OCI-LY1 (cell line): ENCODE measurements at regions not wholly inside any gene's neighbourhood (a gene's known extent, or its start where the extent isn't known, plus 50 kb on each side); places are given as distances from the start of the nearest gene placed in this dataset.

ENCODE experiments used
- H2AFZ ChIP-seq: fragments of 200-600 bp; sonication (generic), shearing (Covaris generic); 2 replicates; pipeline ENCODE4 v1.6.0; 2014; ENCODE audit warnings: antibody characterized with exemption, mild to moderate bottlenecking, low read length
- H3F3A ChIP-seq: fragments of 200-600 bp; sonication (generic), shearing (Covaris generic); 2 replicates; pipeline ENCODE4 v1.6.0; 2014; ENCODE audit warnings: mild to moderate bottlenecking, antibody characterized with exemption, low read length, moderate library complexity; ENCODE audit not compliant: insufficient read depth
- H3K27ac ChIP-seq: fragments of 200-600 bp; sonication (generic); 2 replicates; pipeline ENCODE4 v1.5.1; 2014; ENCODE audit warnings: low read length, mixed run types, mild to moderate bottlenecking, low read depth; ENCODE audit not compliant: poor library complexity, severe bottlenecking
- H3K27me3 ChIP-seq: fragments of 200-600 bp; sonication (generic); 2 replicates; pipeline ENCODE4 v1.6.0; 2014; ENCODE audit warnings: antibody characterized with exemption, mild to moderate bottlenecking, low read length, moderate library complexity; ENCODE audit not compliant: insufficient read depth
- H3K36me3 ChIP-seq: fragments of 200-600 bp; sonication (generic); 2 replicates; pipeline ENCODE4 v1.6.1; 2014; ENCODE audit warnings: mild to moderate bottlenecking, antibody characterized with exemption, low read length, moderate library complexity, mixed read lengths; ENCODE audit not compliant: insufficient read depth
- H3K4me1 ChIP-seq: fragments of 200-600 bp; sonication (generic); 2 replicates; pipeline ENCODE4 v1.5.1; 2014; ENCODE audit warnings: mild to moderate bottlenecking, low read length, moderate library complexity; ENCODE audit not compliant: insufficient read depth, severe bottlenecking
- H3K4me2 ChIP-seq: fragments of 200-600 bp; sonication (generic), shearing (Covaris generic); 2 replicates; pipeline ENCODE4 v1.6.1; 2014; ENCODE audit warnings: low read length
- H3K4me3 ChIP-seq: fragments of 200-600 bp; sonication (generic); 2 replicates; pipeline ENCODE4 v1.5.1; 2014; ENCODE audit warnings: low read length, low read depth, mild to moderate bottlenecking, mixed read lengths; ENCODE audit not compliant: poor library complexity, severe bottlenecking
- H3K79me2 ChIP-seq: fragments of 200-600 bp; shearing (Covaris generic); 2 replicates; pipeline ENCODE4 v1.6.1; 2016; ENCODE audit warnings: mixed run types, low read length, mixed read lengths; ENCODE audit not compliant: insufficient read depth
- H3K9ac ChIP-seq: fragments of 200-600 bp; sonication (generic), shearing (Covaris generic); 2 replicates; pipeline ENCODE4 v1.6.1; 2014; ENCODE audit warnings: mild to moderate bottlenecking, low read length, mixed read lengths
- H3K9me2 ChIP-seq: fragments of 200-600 bp; sonication (generic), shearing (Covaris generic); 2 replicates; pipeline ENCODE4 v1.6.1; 2014; ENCODE audit warnings: low read depth, mild to moderate bottlenecking, low read length, mixed read lengths
- H3K9me3 ChIP-seq: fragments of 200-600 bp; shearing (Covaris generic); 2 replicates; pipeline ENCODE4 v1.6.1; 2014; ENCODE audit warnings: low read length, mixed read lengths
- H4K20me1 ChIP-seq: fragments of 200-600 bp; sonication (generic), shearing (Covaris generic); 2 replicates; pipeline ENCODE4 v1.6.0; 2016; ENCODE audit warnings: mild to moderate bottlenecking, low read length; ENCODE audit not compliant: insufficient read depth
- CTCF ChIP-seq: fragments of 200-600 bp; sonication (generic), shearing (Covaris generic); IDR thresholded peaks from 2 replicates; pipeline ENCODE4 v1.5.1; 2017; ENCODE audit warnings: mild to moderate bottlenecking, antibody characterized with exemption, low read length, moderate library complexity, mixed read lengths
- EZH2 ChIP-seq: fragments of 200-600 bp; sonication (generic), shearing (Covaris generic); IDR thresholded peaks from 2 replicates; pipeline ENCODE4 v1.8.0; 2017; ENCODE audit warnings: borderline replicate concordance, mixed run types, mild to moderate bottlenecking, antibody characterized with exemption, low read length, moderate library complexity, mixed read lengths

- Histone ChIP-seq H3K27me3 (no peaks in the 10 kb centered on the region), H3K4me3 (no peak overlapping the region), H3K4me2 (no peak overlapping the region), H3K27ac (no peak overlapping the region), H4K20me1 (no peaks in the 10 kb centered on the region), H3K9ac (no peak overlapping the region), H3K79me2 (no peaks in the 10 kb centered on the region), H3K9me2 (no peaks in the 10 kb centered on the region), H2AFZ (no peak overlapping the region), H3F3A (no peaks in the 10 kb centered on the region), H3K36me3 (no peaks in the 10 kb centered on the region), H3K9me3 (no peaks in the 10 kb centered on the region), H3K4me1 (no peaks in the 10 kb centered on the region)
- TF ChIP-seq CTCF (no peak), EZH2 (no peak)
Observed at GRCh38 chr18:10147226-10147625, 233.4 kb downstream of the VAPA start.

GRCh38 chr18:10147752-10148151, 233.9 kb downstream of the VAPA start:
- Histone ChIP-seq H3F3A (no peaks in the 10 kb centered on the region), H3K27me3 (no peaks in the 10 kb centered on the region), H3K36me3 (no peaks in the 10 kb centered on the region)

GRCh38 chr18:10148189-10148929, 234.5 kb downstream of the VAPA start:
- Histone ChIP-seq H3K9me2 (no peaks in the 10 kb centered on the region), H4K20me1 (no peaks in the 10 kb centered on the region), H3K9me3 (no peaks in the 10 kb centered on the region), H3K4me2 (no peak overlapping the region), H3K27ac (no peak overlapping the region), H3K9ac (no peak overlapping the region), H3K4me3 (no peak overlapping the region), H3K79me2 (no peaks in the 10 kb centered on the region), H2AFZ (no peak overlapping the region), H3K36me3 (no peaks in the 10 kb centered on the region), H3K4me1 (no peaks in the 10 kb centered on the region), H3F3A (no peaks in the 10 kb centered on the region), H3K27me3 (no peaks in the 10 kb centered on the region)
- TF ChIP-seq EZH2 (no peak), CTCF (no peak)

More at GRCh38 chr18:10147752-10148151, 233.9 kb downstream of the VAPA start:
- no peaks in the 10 kb centered on the region for H3K79me2 ChIP-seq
- no peak overlapping the region for H3K4me2 ChIP-seq
- H3K9me2 ChIP-seq, result no peaks in the 10 kb centered on the region
- no peak overlapping the region for H3K27ac ChIP-seq
- no peak overlapping the region for H3K4me3 ChIP-seq
- H3K4me1 ChIP-seq, result no peaks in the 10 kb centered on the region
- no peaks in the 10 kb centered on the region for H3K9me3 ChIP-seq
- no peak for TF ChIP-seq EZH2
- TF ChIP-seq CTCF, result no peak
- H3K9ac ChIP-seq, result no peak overlapping the region
- H4K20me1 ChIP-seq, result no peaks in the 10 kb centered on the region
- H2AFZ ChIP-seq, result no peak overlapping the region
